ENCODE measurements at regions not wholly inside any gene's neighbourhood (a gene's known extent, or its start where the extent isn't known, plus 50 kb on each side); places are given as distances from the start of the nearest gene placed in this dataset.

- no peak overlapping the region for H3K4me3 ChIP-seq
- no peak overlapping the region for H3K27ac ChIP-seq
- peaks cover 0 to 6% of the 10 kb centered on the region in 2 donors for H3K4me1 ChIP-seq (replicated peaks in 1 of 2)
- in situ Hi-C loops (cut with MboI; ENCODE audit: low pct_unique_long_range_greater_than_20kb in 2 of 9, low sequenced_read_pairs in 9 of 9, unreplicated experiment in 9 of 9), result no loop called here
- no peak for ATAC-seq (replicated peaks in 6 of 8)
Observed at GRCh38 chr1:217238945-217239344, 391.9 kb downstream of the GPATCH2 start.

GRCh38 chr1:217230412-217230811 lies 400.5 kb downstream of the GPATCH2 start:
- 0 to 83% (median 27%) methylated on average over 1 to 2 of the region's 2 CpGs; no CpG with 5 or more reads in 2 of the 10 experiments for WGBS, 10 experiments
- no peak for ATAC-seq (replicated peaks in 6 of 8)
- Histone ChIP-seq H3K27ac (no peak overlapping the region), H3K4me3 (no peak overlapping the region), H3K4me1 (replicated peaks in 1 of 2) (no peaks in the 10 kb centered on the region)
- in situ Hi-C loops (cut with MboI; ENCODE audit: low pct_unique_long_range_greater_than_20kb in 2 of 9, low sequenced_read_pairs in 9 of 9, unreplicated experiment in 9 of 9), result no loop called here

GRCh38 chr1:217228689-217229088 lies 402.2 kb downstream of the GPATCH2 start:
- in situ Hi-C loops (cut with MboI; ENCODE audit: low pct_unique_long_range_greater_than_20kb in 2 of 9, low sequenced_read_pairs in 9 of 9, unreplicated experiment in 9 of 9), result no loop called here
- Histone ChIP-seq H3K27ac (no peak overlapping the region), H3K4me1 (replicated peaks in 1 of 2) (no peaks in the 10 kb centered on the region), H3K4me3 (no peak overlapping the region)
- ATAC-seq (replicated peaks in 6 of 8), result no peak
- WGBS, 10 experiments, result 30 to 96% (median 90%) methylated on average over 2 to 5 of the region's 5 CpGs; no CpG with 5 or more reads in 3 of the 10 experiments

- H3K27ac ChIP-seq, result no peak overlapping the region
- no peak overlapping the region for H3K4me3 ChIP-seq
- no peak for ATAC-seq (replicated peaks in 6 of 8)
- in situ Hi-C loops (cut with MboI; ENCODE audit: low pct_unique_long_range_greater_than_20kb in 2 of 9, low sequenced_read_pairs in 9 of 9, unreplicated experiment in 9 of 9), result no loop called here
- WGBS, 10 experiments, result 80 to 100% (median 100%) methylated on average over 1 of the region's 1 CpG; no CpG with 5 or more reads in 7 of the 10 experiments
- no peaks in the 10 kb centered on the region for H3K4me1 ChIP-seq (replicated peaks in 1 of 2)
Observed at GRCh38 chr1:217224201-217224600, 406.7 kb downstream of the GPATCH2 start.

- Histone ChIP-seq H3K4me1 (replicated peaks in 1 of 2) (no peaks in the 10 kb centered on the region), H3K27ac (no peak overlapping the region), H3K4me3 (no peak overlapping the region)
- in situ Hi-C loops (cut with MboI; ENCODE audit: low pct_unique_long_range_greater_than_20kb in 2 of 9, low sequenced_read_pairs in 9 of 9, unreplicated experiment in 9 of 9), result no loop called here
- WGBS, 10 experiments, result 17 to 100% (median 66%) methylated on average over 1 to 3 of the region's 3 CpGs; no CpG with 5 or more reads in 1 of the 10 experiments
- no peak for ATAC-seq (replicated peaks in 6 of 8)
Observed at GRCh38 chr1:217214551-217214950, 416.3 kb downstream of the GPATCH2 start.

GRCh38 chr1:217211486-217211885 lies 419.4 kb downstream of the GPATCH2 start:
- Histone ChIP-seq H3K27ac (no peak overlapping the region), H3K4me3 (no peak overlapping the region), H3K4me1 (replicated peaks in 1 of 2) (no peaks in the 10 kb centered on the region)
- no peak for ATAC-seq (replicated peaks in 6 of 8)
- in situ Hi-C loops (cut with MboI; ENCODE audit: low pct_unique_long_range_greater_than_20kb in 2 of 9, low sequenced_read_pairs in 9 of 9, unreplicated experiment in 9 of 9), result no loop called here
- WGBS, 10 experiments, result 0 to 86% (median 66%) methylated on average over 1 to 3 of the region's 3 CpGs; no CpG with 5 or more reads in 1 of the 10 experiments

- H3K4me1 ChIP-seq (replicated peaks in 1 of 2), result no peaks in the 10 kb centered on the region
- H3K27ac ChIP-seq, result no peak overlapping the region
- in situ Hi-C loops (cut with MboI; ENCODE audit: low pct_unique_long_range_greater_than_20kb in 2 of 9, low sequenced_read_pairs in 9 of 9, unreplicated experiment in 9 of 9), result no loop called here
- 10 to 100% (median 77%) methylated on average over 1 to 4 of the region's 4 CpGs; no CpG with 5 or more reads in 1 of the 10 experiments for WGBS, 10 experiments
- ATAC-seq (replicated peaks in 6 of 8), result no peak
- no peak overlapping the region for H3K4me3 ChIP-seq
Observed at GRCh38 chr1:217205578-217205977, 425.3 kb downstream of the GPATCH2 start.

- ATAC-seq (replicated peaks in 6 of 8), result no peak
- WGBS, 10 experiments, result 0 to 100% (median 93%) methylated on average over 1 of the region's 1 CpG; no CpG with 5 or more reads in 1 of the 10 experiments
Observed at GRCh38 chr1:217196616-217197015, 434.3 kb downstream of the GPATCH2 start.

GRCh38 chr1:217193151-217193550 lies 437.7 kb downstream of the GPATCH2 start:
- H3K27ac ChIP-seq, result no peak overlapping the region
- ATAC-seq (replicated peaks in 6 of 8), result no peak
- in situ Hi-C loops (cut with MboI; ENCODE audit: low pct_unique_long_range_greater_than_20kb in 2 of 9, low sequenced_read_pairs in 9 of 9, unreplicated experiment in 9 of 9), result no loop called here
- no peaks in the 10 kb centered on the region for H3K4me1 ChIP-seq (replicated peaks in 1 of 2)
- 0 to 97% (median 50%) methylated on average over 1 to 3 of the region's 3 CpGs for WGBS, 10 experiments
- no peak overlapping the region for H3K4me3 ChIP-seq

More at GRCh38 chr1:217196616-217197015, 434.3 kb downstream of the GPATCH2 start:
- Histone ChIP-seq H3K27ac (no peak overlapping the region), H3K4me1 (replicated peaks in 1 of 2) (no peaks in the 10 kb centered on the region), H3K4me3 (no peak overlapping the region)
- in situ Hi-C loops (cut with MboI; ENCODE audit: low pct_unique_long_range_greater_than_20kb in 2 of 9, low sequenced_read_pairs in 9 of 9, unreplicated experiment in 9 of 9), result no loop called here

GRCh38 chr1:217191441-217191840 lies 439.4 kb downstream of the GPATCH2 start:
- no peak for ATAC-seq (replicated peaks in 6 of 8)
- no peaks in the 10 kb centered on the region for H3K4me1 ChIP-seq (replicated peaks in 1 of 2)
- WGBS, 10 experiments, result 0 to 86% (median 70%) methylated on average over 1 to 2 of the region's 2 CpGs
- in situ Hi-C loops (cut with MboI; ENCODE audit: low pct_unique_long_range_greater_than_20kb in 2 of 9, low sequenced_read_pairs in 9 of 9, unreplicated experiment in 9 of 9), result no loop called here
- H3K27ac ChIP-seq, result no peak overlapping the region
- H3K4me3 ChIP-seq, result no peak overlapping the region

- no peak overlapping the region for H3K4me3 ChIP-seq
- no peaks in the 10 kb centered on the region for H3K4me1 ChIP-seq (replicated peaks in 1 of 2)
- H3K27ac ChIP-seq, result no peak overlapping the region
- in situ Hi-C loops (cut with MboI; ENCODE audit: low pct_unique_long_range_greater_than_20kb in 2 of 9, low sequenced_read_pairs in 9 of 9, unreplicated experiment in 9 of 9), result no loop called here
- ATAC-seq (replicated peaks in 6 of 8), result no peak
- 20 to 100% (median 67%) methylated on average over 1 to 3 of the region's 3 CpGs; no CpG with 5 or more reads in 2 of the 10 experiments for WGBS, 10 experiments
Observed at GRCh38 chr1:217190359-217190758, 440.5 kb downstream of the GPATCH2 start.

- Histone ChIP-seq H3K27ac (no peak overlapping the region), H3K4me1 (replicated peaks in 1 of 2) (no peaks in the 10 kb centered on the region), H3K4me3 (no peak overlapping the region)
- 38 to 100% (median 69%) methylated on average over 1 of the region's 1 CpG for WGBS, 10 experiments
- in situ Hi-C loops (cut with MboI; ENCODE audit: low pct_unique_long_range_greater_than_20kb in 2 of 9, low sequenced_read_pairs in 9 of 9, unreplicated experiment in 9 of 9), result no loop called here
- ATAC-seq (replicated peaks in 6 of 8), result no peak
Observed at GRCh38 chr1:217189362-217189761, 441.5 kb downstream of the GPATCH2 start.

GRCh38 chr1:217188280-217189237 lies 442.3 kb downstream of the GPATCH2 start:
- in situ Hi-C loops (cut with MboI; ENCODE audit: low pct_unique_long_range_greater_than_20kb in 2 of 9, low sequenced_read_pairs in 9 of 9, unreplicated experiment in 9 of 9), result no loop called here
- no peak overlapping the region for H3K4me3 ChIP-seq
- ATAC-seq (replicated peaks in 6 of 8), result peak in 3 of 8 experiments; percentile 8 to 78 (median 63)
- H3K4me1 ChIP-seq (replicated peaks in 1 of 2), result no peaks in the 10 kb centered on the region
- H3K27ac ChIP-seq, result no peak overlapping the region
- WGBS, 10 experiments, result 22 to 96% (median 66%) methylated on average over 2 to 7 of the region's 7 CpGs

GRCh38 chr1:217186664-217187063 lies 444.2 kb downstream of the GPATCH2 start:
- in situ Hi-C loops (cut with MboI; ENCODE audit: low pct_unique_long_range_greater_than_20kb in 2 of 9, low sequenced_read_pairs in 9 of 9, unreplicated experiment in 9 of 9), result no loop called here
- H3K4me1 ChIP-seq (replicated peaks in 1 of 2), result no peaks in the 10 kb centered on the region
- ATAC-seq (replicated peaks in 6 of 8), result no peak
- H3K4me3 ChIP-seq, result no peak overlapping the region
- no peak overlapping the region for H3K27ac ChIP-seq
